ENCODE measurements at regions not wholly inside any gene's neighbourhood (a gene's known extent, or its start where the extent isn't known, plus 50 kb on each side); places are given as distances from the start of the nearest gene placed in this dataset.

DNA sequence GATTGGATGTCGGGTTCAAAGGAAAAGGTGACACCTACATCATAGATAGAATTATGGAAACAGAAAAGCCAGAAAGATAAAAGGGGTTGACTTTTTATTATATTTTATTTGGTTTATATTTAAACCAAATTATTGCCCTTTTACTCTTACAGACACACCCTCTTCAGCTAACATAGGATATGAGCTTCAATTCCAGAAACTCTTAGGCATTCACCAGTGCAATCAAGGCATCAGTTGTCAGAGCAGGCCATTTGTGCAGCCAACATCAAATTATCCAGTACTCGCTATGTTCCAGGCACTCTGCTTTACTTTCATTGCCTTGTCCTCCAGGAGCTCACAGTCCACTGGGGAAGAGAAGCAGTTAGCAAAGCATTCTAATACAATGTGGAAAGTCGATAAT is 347.5 kb downstream of the TFEC start:
- TF ChIP-seq, protein P1, sequence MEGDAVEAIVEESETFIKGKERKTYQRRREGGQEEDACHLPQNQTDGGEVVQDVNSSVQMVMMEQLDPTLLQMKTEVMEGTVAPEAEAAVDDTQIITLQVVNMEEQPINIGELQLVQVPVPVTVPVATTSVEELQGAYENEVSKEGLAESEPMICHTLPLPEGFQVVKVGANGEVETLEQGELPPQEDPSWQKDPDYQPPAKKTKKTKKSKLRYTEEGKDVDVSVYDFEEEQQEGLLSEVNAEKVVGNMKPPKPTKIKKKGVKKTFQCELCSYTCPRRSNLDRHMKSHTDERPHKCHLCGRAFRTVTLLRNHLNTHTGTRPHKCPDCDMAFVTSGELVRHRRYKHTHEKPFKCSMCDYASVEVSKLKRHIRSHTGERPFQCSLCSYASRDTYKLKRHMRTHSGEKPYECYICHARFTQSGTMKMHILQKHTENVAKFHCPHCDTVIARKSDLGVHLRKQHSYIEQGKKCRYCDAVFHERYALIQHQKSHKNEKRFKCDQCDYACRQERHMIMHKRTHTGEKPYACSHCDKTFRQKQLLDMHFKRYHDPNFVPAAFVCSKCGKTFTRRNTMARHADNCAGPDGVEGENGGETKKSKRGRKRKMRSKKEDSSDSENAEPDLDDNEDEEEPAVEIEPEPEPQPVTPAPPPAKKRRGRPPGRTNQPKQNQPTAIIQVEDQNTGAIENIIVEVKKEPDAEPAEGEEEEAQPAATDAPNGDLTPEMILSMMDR (IDR thresholded peaks at IDR 0.05): no peak
- no peak for TF ChIP-seq POLR2A (IDR thresholded peaks at IDR 0.05)

Measured in ovary (tissue), 3 donors.